H1 (cell line): ENCODE measurements at regions not wholly inside any gene's neighbourhood (a gene's known extent, or its start where the extent isn't known, plus 50 kb on each side); places are given as distances from the start of the nearest gene placed in this dataset.
A peak's percentile ranks its signal among the peaks of the same experiment; 100 is the strongest.

Source experiments
- CTCF ChIA-PET: fragments of 300-600 bp; sonication (Branson Sonifier 250); formaldehyde crosslinking; loops from one replicate; lab custom pipeline; 2021; ENCODE audit not compliant: partially characterized antibody; lab: Charles Lee
- POLR2A ChIA-PET: fragments of 300-600 bp; sonication (Branson Sonifier 250); formaldehyde crosslinking; loops from one replicate; lab custom pipeline; 2021; ENCODE audit warnings: inconsistent platforms; ENCODE audit not compliant: partially characterized antibody; lab: Charles Lee
- DNase-seq, 2 experiments: peaks; one replicate each; pipeline versions ENCODE4 v3.0.0 to v3.0.0-alpha.2; 2010 to 2022; ENCODE audit warnings: low spot score in 2 of 2, low read depth in 1 of 2, mixed read lengths in 1 of 2
- FAIRE-seq: peaks from 2 replicates; lab custom pipeline; 2011; peaks lifted over from hg19 to GRCh38; lab: Jason Lieb, UNC
- H2AFZ ChIP-seq: 2 replicates; pipeline ENCODE4 v1.8.1; 2012; ENCODE audit warnings: low read length, inconsistent platforms
- H2AK5ac ChIP-seq: 2 replicates; pipeline ENCODE4 v1.6.1; 2013; ENCODE audit warnings: low read depth, low read length
- H2BK120ac ChIP-seq: replicated peaks from 2 replicates; pipeline ENCODE3; 2013; ENCODE audit warnings: low read depth, low read length, inconsistent platforms
- H2BK12ac ChIP-seq: 2 replicates; pipeline ENCODE4 v1.6.1; 2013; ENCODE audit warnings: low read depth, low read length
- H2BK15ac ChIP-seq: 2 replicates; pipeline ENCODE4 v1.6.1; 2013; ENCODE audit warnings: low read length
- H2BK20ac ChIP-seq: 2 replicates; pipeline ENCODE4 v1.6.1; 2013; ENCODE audit warnings: low read length
- H2BK5ac ChIP-seq: 2 replicates; pipeline ENCODE4 v1.6.1; 2013; ENCODE audit warnings: low read depth, low read length
- H3K14ac ChIP-seq: 2 replicates; pipeline ENCODE4 v1.6.1; 2013; ENCODE audit warnings: inconsistent platforms; ENCODE audit not compliant: insufficient read length
- H3K18ac ChIP-seq: 2 replicates; pipeline ENCODE4 v1.6.1; 2013; ENCODE audit warnings: low read length; ENCODE audit errors: extremely low read depth
- H3K23ac ChIP-seq: 2 replicates; pipeline ENCODE4 v1.6.1; 2013; ENCODE audit warnings: inconsistent platforms; ENCODE audit not compliant: insufficient read length
- H3K23me2 ChIP-seq: 2 replicates; pipeline ENCODE4 v1.6.1; 2013; ENCODE audit warnings: low read depth, low read length
- H3K27ac ChIP-seq: 2 replicates; pipeline ENCODE4 v1.6.1; 2011; ENCODE audit warnings: low read depth, low read length, inconsistent platforms
- H3K27me3 ChIP-seq, 4 experiments: replicated peaks in 1 of 4; 1 replicate in 1 of 4; 2 replicates in 3 of 4; pipeline versions ENCODE4 v1.6.1 to v1.8.1; 2011 to 2013; ENCODE audit warnings: low read length in 3 of 4, mild to moderate bottlenecking in 3 of 4, inconsistent platforms in 2 of 4, mixed read lengths in 2 of 4, moderate library complexity in 1 of 4; ENCODE audit not compliant: control insufficient read depth in 3 of 4, insufficient read depth in 3 of 4; ENCODE audit errors: extremely low read depth in 1 of 4
- H3K36me3 ChIP-seq, 4 experiments: 2 replicates each; pipeline versions ENCODE4 v1.6.1 to v1.8.1; 2011 to 2013; ENCODE audit warnings: mild to moderate bottlenecking in 4 of 4, low read length in 3 of 4, moderate library complexity in 2 of 4, control low read depth in 1 of 4, inconsistent platforms in 1 of 4; ENCODE audit not compliant: insufficient read depth in 4 of 4, control insufficient read depth in 2 of 4
- H3K4ac ChIP-seq: replicated peaks from 2 replicates; pipeline ENCODE3; 2013; ENCODE audit warnings: low read length, low read depth, mixed read lengths, inconsistent platforms; ENCODE audit not compliant: insufficient read length
- H3K4me1 ChIP-seq, 4 experiments: replicated peaks in 1 of 4; 1 replicate in 1 of 4; 2 replicates in 3 of 4; pipeline versions ENCODE4 v1.6.1 to v1.8.1; 2011 to 2013; ENCODE audit warnings: low read length in 3 of 4, inconsistent platforms in 2 of 4, mixed read lengths in 1 of 4; ENCODE audit not compliant: insufficient read depth in 4 of 4, control insufficient read depth in 3 of 4
- H3K4me2 ChIP-seq, 2 experiments: 2 replicates each; pipeline versions ENCODE4 v1.6.1 to v1.8.1; 2011 to 2013; ENCODE audit warnings: low read depth in 2 of 2, low read length in 2 of 2, control low read depth in 1 of 2, inconsistent platforms in 1 of 2, mild to moderate bottlenecking in 1 of 2; ENCODE audit not compliant: insufficient read depth in 1 of 2
- H3K4me3 ChIP-seq, 4 experiments: fragments of 200-600, 300-600 bp in 1 of 4; sonication (generic), shearing (Covaris generic), sonication (Bioruptor Twin) in 1 of 4; 2 replicates each; pipeline versions ENCODE4 v1.5.1 to v1.8.1; 2011 to 2016; ENCODE audit warnings: low read length in 4 of 4, low read depth in 3 of 4, control low read depth in 2 of 4, inconsistent platforms in 2 of 4, mild to moderate bottlenecking in 2 of 4, mixed read lengths in 1 of 4, moderate library complexity in 1 of 4; ENCODE audit not compliant: insufficient read depth in 2 of 4; ENCODE audit errors: extremely low read depth in 1 of 4
- H3K56ac ChIP-seq: replicated peaks from 2 replicates; pipeline ENCODE3; 2013; ENCODE audit warnings: low read depth, mild to moderate bottlenecking, mixed read lengths, low read length, inconsistent platforms; ENCODE audit not compliant: insufficient read length
- H3K79me1 ChIP-seq: 2 replicates; pipeline ENCODE4 v1.6.1; 2013; ENCODE audit warnings: low read depth, low read length, control low read depth
- H3K79me2 ChIP-seq, 2 experiments: 2 replicates each; pipeline versions ENCODE4 v1.6.1 to v1.8.1; 2012 to 2013; ENCODE audit warnings: low read length in 2 of 2, mild to moderate bottlenecking in 2 of 2, inconsistent platforms in 1 of 2; ENCODE audit not compliant: insufficient read depth in 2 of 2, control insufficient read depth in 1 of 2
- H3K9ac ChIP-seq, 4 experiments: replicated peaks in 1 of 4; 1 replicate in 1 of 4; 2 replicates in 3 of 4; pipeline versions ENCODE4 v1.6.1 to v1.8.1; 2011 to 2013; ENCODE audit warnings: low read depth in 3 of 4, low read length in 3 of 4, control low read depth in 2 of 4, mild to moderate bottlenecking in 2 of 4, moderate library complexity in 2 of 4, inconsistent platforms in 1 of 4; ENCODE audit errors: extremely low read depth in 1 of 4
- H3K9me3 ChIP-seq, 2 experiments: 2 replicates each; pipeline versions ENCODE4 v1.6.1 to v1.8.1; 2012 to 2013; ENCODE audit warnings: mild to moderate bottlenecking in 2 of 2, moderate library complexity in 2 of 2, control low read depth in 1 of 2, inconsistent platforms in 1 of 2, low read depth in 1 of 2, low read length in 1 of 2, mixed read lengths in 1 of 2; ENCODE audit not compliant: insufficient read depth in 2 of 2
- H4K20me1 ChIP-seq, 2 experiments: replicated peaks in 1 of 2; 2 replicates each; pipeline versions ENCODE3 to v1.8.1; 2011 to 2013; ENCODE audit warnings: inconsistent platforms in 2 of 2, low read length in 2 of 2, mild to moderate bottlenecking in 1 of 2; ENCODE audit not compliant: insufficient read depth in 2 of 2, control insufficient read depth in 1 of 2
- H4K5ac ChIP-seq: 2 replicates; pipeline ENCODE4 v1.6.1; 2013; ENCODE audit warnings: low read length, low read depth, mixed read lengths, inconsistent platforms; ENCODE audit not compliant: insufficient read length
- H4K8ac ChIP-seq: 2 replicates; pipeline ENCODE4 v1.8.0; 2013; ENCODE audit warnings: mild to moderate bottlenecking, moderate library complexity, low read length, inconsistent platforms; ENCODE audit not compliant: insufficient read depth; ENCODE audit errors: extremely low read depth
- H4K91ac ChIP-seq: replicated peaks from 2 replicates; pipeline ENCODE3; 2013; ENCODE audit warnings: low read length, mixed read lengths, inconsistent platforms; ENCODE audit not compliant: insufficient read length
- BACH1 ChIP-seq: IDR thresholded peaks from 2 replicates; pipeline ENCODE4 v1.6.1; 2012; ENCODE audit warnings: low read length, improper control_type of control experiment
- CHD2 ChIP-seq: IDR thresholded peaks from 2 replicates; pipeline ENCODE4 v1.6.1; 2012; ENCODE audit warnings: low read length, improper control_type of control experiment
- E2F6 ChIP-seq: IDR thresholded peaks from 2 replicates; pipeline ENCODE4 v1.6.1; 2012; ENCODE audit warnings: inconsistent platforms
- EGR1 ChIP-seq: IDR thresholded peaks from 2 replicates; pipeline ENCODE4 v1.6.1; 2011; ENCODE audit warnings: low read depth, low read length, borderline replicate concordance
- GTF2F1 ChIP-seq: IDR thresholded peaks from 2 replicates; pipeline ENCODE4 v1.6.1; 2012; ENCODE audit warnings: low read depth, low read length, improper control_type of control experiment, borderline replicate concordance
- HDAC2 ChIP-seq, 2 experiments: fragments of 300-600 bp in 1 of 2; sonication (generic) in 1 of 2; IDR thresholded peaks; 2 replicates each; pipeline ENCODE4 v1.6.1; 2011 to 2012; ENCODE audit warnings: low read depth in 2 of 2, low read length in 2 of 2, mild to moderate bottlenecking in 2 of 2, moderate library complexity in 2 of 2, borderline replicate concordance in 1 of 2, inconsistent platforms in 1 of 2
- JUND ChIP-seq: IDR thresholded peaks from 2 replicates; pipeline ENCODE4 v1.6.1; 2011; ENCODE audit warnings: mild to moderate bottlenecking, improper control_type of control experiment, low read length
- KDM4A ChIP-seq: IDR thresholded peaks from one replicate; pipeline ENCODE4 v1.7.1; 2012; ENCODE audit warnings: low read depth, mild to moderate bottlenecking, moderate library complexity, low read length, inconsistent platforms; ENCODE audit not compliant: severe bottlenecking
- POU5F1 ChIP-seq: IDR thresholded peaks from 2 replicates; pipeline ENCODE4 v1.6.1; 2011; ENCODE audit warnings: low read depth, mild to moderate bottlenecking, low read length, moderate library complexity
- RAD21 ChIP-seq, 2 experiments: IDR thresholded peaks in 1 of 2; conservative IDR thresholded peaks in 1 of 2; 2 replicates each; pipeline ENCODE4 v1.6.1; 2011; ENCODE audit warnings: low read depth in 2 of 2, low read length in 2 of 2, improper control_type of control experiment in 1 of 2, inconsistent platforms in 1 of 2, mild to moderate bottlenecking in 1 of 2, moderate library complexity in 1 of 2
- RXRA ChIP-seq: IDR thresholded peaks from 2 replicates; pipeline ENCODE4 v1.6.1; 2011; ENCODE audit warnings: low read depth, mild to moderate bottlenecking, low read length, moderate library complexity; ENCODE audit not compliant: insufficient read depth
- SUZ12 ChIP-seq: fragments of 200-600 bp; sonication (generic); IDR thresholded peaks from 2 replicates; pipeline ENCODE4 v1.6.1; 2012; ENCODE audit warnings: mild to moderate bottlenecking, inconsistent platforms, low read length, moderate library complexity, mixed read lengths
- WGBS, 2 experiments: shearing (Covaris generic) in 1 of 2; methylation state at CpG; one replicate each; pipeline versions ENCODE4 v1.1.6 to v1.1.7; 2013 to 2015; ENCODE audit warnings: low lambda C conversion rate in 2 of 2, mixed read lengths in 2 of 2, inconsistent platforms in 1 of 2, low coverage in 1 of 2, missing lambda C conversion rate in 1 of 2; ENCODE audit not compliant: insufficient replicate concordance in 2 of 2, insufficient coverage in 1 of 2, insufficient read length in 1 of 2; ENCODE audit errors: extremely low coverage in 1 of 2, missing lambda C conversion rate in 1 of 2; 5-methylcytosine and 5-hydroxymethylcytosine counted together

- WGBS, 2 experiments, result 68% methylated on average over 9 of the region's 11 CpGs; no CpG with 5 or more reads in 1 of the 2 experiments
- no peak overlapping the region for H3K4me2 ChIP-seq
- H2AFZ ChIP-seq, result no peak overlapping the region
- no peaks in the 10 kb centered on the region for H3K23me2 ChIP-seq
- H3K27me3 ChIP-seq, result no peaks in the 10 kb centered on the region; a peak in 2 of 7 replicates
- DNase-seq (no peak), FAIRE-seq (no peak)
- H4K20me1 ChIP-seq, result no peaks in the 10 kb centered on the region
- H3K14ac ChIP-seq, result no peak overlapping the region
- peak overlapping the region; percentile 12 for H2BK120ac ChIP-seq
- H2BK20ac ChIP-seq, result no peak overlapping the region
- H3K23ac ChIP-seq, result no peak overlapping the region
- H3K4me3 ChIP-seq, result no peak overlapping the region
- no peak overlapping the region for H3K4ac ChIP-seq
- no peaks in the 10 kb centered on the region for H3K79me2 ChIP-seq
- peaks cover 0 to 19% (median 12%) of the 10 kb centered on the region in 4 experiments; a peak in 6 of 7 replicates for H3K4me1 ChIP-seq
- H3K79me1 ChIP-seq, result no peaks in the 10 kb centered on the region
- CTCF ChIA-PET, result interaction anchor here (0.6 to 2.7 kb wide), 7 partner anchors 14 to 291 kb away, joined by 3 to 5 read pairs (median 3); no protein-coding TSS in a partner anchor
- no peak overlapping the region for H4K5ac ChIP-seq
- peak overlapping the region; percentile 67 for H4K91ac ChIP-seq
- H2AK5ac ChIP-seq, result no peak overlapping the region
- peak overlapping the region; percentile 13; the same call in 1 of the 2 replicates for H2BK12ac ChIP-seq
- H4K8ac ChIP-seq, result no peak overlapping the region
- POLR2A ChIA-PET, result interaction anchor here (0.7 to 5.6 kb wide), 7 partner anchors 13 to 348 kb away, joined by 3 to 43 read pairs (median 3); partner anchors contain the start of gene IRF2BP2
- H2BK5ac ChIP-seq, result no peak overlapping the region; the same call in 1 of the 2 replicates
- H3K27ac ChIP-seq, result no peak overlapping the region; the same call in 1 of the 2 replicates
- H3K18ac ChIP-seq, result no peak overlapping the region
- H2BK15ac ChIP-seq, result no peak overlapping the region
- no peaks in the 10 kb centered on the region for H3K36me3 ChIP-seq
- H3K9ac ChIP-seq, result no peak overlapping the region
- no peaks in the 10 kb centered on the region for H3K9me3 ChIP-seq
- no peak overlapping the region for H3K56ac ChIP-seq
- TF ChIP-seq SUZ12 (no peak), HDAC2 (IDR thresholded peaks at IDR 0.05; ENCODE audit: borderline replicate concordance in 1 of 2, low read depth in 2 of 2, low read length in 2 of 2) (peak in 1 of 2 experiments; percentile 50; a peak in 1 of 4 replicates), EGR1 (no peak), JUND (no peak), E2F6 (0 out of 2 replicates have a peak, but pooled peaks have one; percentile 10), RXRA (no peak), BACH1 (no peak), GTF2F1 (no peak), POU5F1 (no peak), CHD2 (no peak), RAD21 (IDR thresholded peaks at IDR 0.05 in 1 of 2, conservative IDR thresholded peaks at IDR 0.05 in 1 of 2; ENCODE audit: low read depth in 2 of 2, low read length in 2 of 2) (0 out of 4 replicates have a peak, but pooled peaks of 1 of the 2 experiments have one; percentile 4), KDM4A (no peak)
Observed at GRCh38 chr1:234956821-234957329, 171.8 kb downstream of the TOMM20 start.
